ENCODE measurements at regions not wholly inside any gene's neighbourhood (a gene's known extent, or its start where the extent isn't known, plus 50 kb on each side); places are given as distances from the start of the nearest gene placed in this dataset.

GRCh38 chr10:44755481-44755880, 155.7 kb upstream of the TMEM72 start:
- Histone ChIP-seq H3K27ac (ENCODE audit: low read depth in 1 of 2, low read length in 2 of 2) (no peak overlapping the region), H3K4me3 (ENCODE audit: low read length in 2 of 2) (no peak overlapping the region), H3K4me1 (ENCODE audit: control insufficient read depth in 1 of 2, insufficient read depth in 2 of 2, low read length in 2 of 2) (peaks cover 1 to 4% of the 10 kb centered on the region in 2 donors), H3K36me3 (ENCODE audit: control insufficient read depth in 1 of 2, insufficient read depth in 2 of 2, low read length in 1 of 2) (no peaks in the 10 kb centered on the region), H3K9me3 (ENCODE audit: control insufficient read depth, low read length) (no peaks in the 10 kb centered on the region), H3K27me3 (ENCODE audit: control insufficient read depth in 1 of 2, insufficient read depth in 2 of 2, low read length in 1 of 2) (no peaks in the 10 kb centered on the region)
- ATAC-seq (ENCODE audit: low FRiP score) (no peak), DNase-seq (no peak)
- intact Hi-C loops (cut with DNase I) = no loop called here
- 37 to 42% methylated on average over 4 of the region's 4 CpGs for WGBS, 2 donors

GRCh38 chr10:44756216-44756615, 154.9 kb upstream of the TMEM72 start:
- no peak for ATAC-seq (ENCODE audit: low FRiP score)
- Histone ChIP-seq H3K4me3 (ENCODE audit: low read length in 2 of 2) (no peak overlapping the region), H3K27ac (ENCODE audit: low read depth in 1 of 2, low read length in 2 of 2) (no peak overlapping the region), H3K4me1 (ENCODE audit: control insufficient read depth in 1 of 2, insufficient read depth in 2 of 2, low read length in 2 of 2) (peaks cover 1 to 4% of the 10 kb centered on the region in 2 donors), H3K27me3 (ENCODE audit: control insufficient read depth in 1 of 2, insufficient read depth in 2 of 2, low read length in 1 of 2) (no peaks in the 10 kb centered on the region), H3K9me3 (ENCODE audit: control insufficient read depth, low read length) (no peaks in the 10 kb centered on the region), H3K36me3 (ENCODE audit: control insufficient read depth in 1 of 2, insufficient read depth in 2 of 2, low read length in 1 of 2) (no peaks in the 10 kb centered on the region)
- WGBS, 2 donors = 9 to 15% methylated on average over 6 of the region's 6 CpGs
- peak in 1 of 2 donors; percentile 58 for DNase-seq
- intact Hi-C loops (cut with DNase I) = no loop called here

GRCh38 chr10:44757551-44758205, 153.5 kb upstream of the TMEM72 start:
- DNase-seq = no peak
- 92 to 93% methylated on average over 5 of the region's 5 CpGs for WGBS, 2 donors

DNA sequence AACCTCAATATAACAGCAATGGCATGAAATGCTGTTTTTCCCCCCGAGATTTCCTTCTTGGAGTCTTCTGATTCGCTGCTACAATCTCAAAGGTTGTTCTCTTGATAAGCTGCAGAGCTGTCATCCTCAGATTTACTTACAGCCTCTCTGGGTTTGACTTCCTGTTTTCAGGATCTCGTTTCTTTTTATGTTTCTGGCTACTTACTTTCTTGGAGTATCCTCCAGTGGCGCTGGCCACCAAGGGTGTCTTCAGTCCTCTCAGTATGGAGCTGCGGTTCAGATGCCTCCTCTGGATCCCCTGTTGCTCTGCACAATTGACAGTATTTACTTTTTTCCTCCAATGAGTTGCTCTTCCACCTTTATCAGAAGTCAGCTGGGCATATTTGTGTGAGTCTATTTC, 152.0 kb upstream of the TMEM72 start:
- intact Hi-C loops (cut with DNase I) = no loop called here
- Histone ChIP-seq H3K4me1 (ENCODE audit: control insufficient read depth in 1 of 2, insufficient read depth in 2 of 2, low read length in 2 of 2) (no peaks in the 10 kb centered on the region), H3K9me3 (ENCODE audit: control insufficient read depth, low read length) (no peaks in the 10 kb centered on the region), H3K36me3 (ENCODE audit: control insufficient read depth in 1 of 2, insufficient read depth in 2 of 2, low read length in 1 of 2) (no peaks in the 10 kb centered on the region), H3K27ac (ENCODE audit: low read depth in 1 of 2, low read length in 2 of 2) (no peak overlapping the region), H3K4me3 (ENCODE audit: low read length in 2 of 2) (no peak overlapping the region), H3K27me3 (ENCODE audit: control insufficient read depth in 1 of 2, insufficient read depth in 2 of 2, low read length in 1 of 2) (no peaks in the 10 kb centered on the region)
- DNase-seq (no peak), ATAC-seq (ENCODE audit: low FRiP score) (no peak)
- 82 to 84% methylated on average over 5 of the region's 5 CpGs for WGBS, 2 donors

More at GRCh38 chr10:44757551-44758205, 153.5 kb upstream of the TMEM72 start:
- H3K27ac ChIP-seq (ENCODE audit: low read depth in 1 of 2, low read length in 2 of 2) = no peak overlapping the region
- H3K27me3 ChIP-seq (ENCODE audit: control insufficient read depth in 1 of 2, insufficient read depth in 2 of 2, low read length in 1 of 2) = no peaks in the 10 kb centered on the region
- H3K9me3 ChIP-seq (ENCODE audit: control insufficient read depth, low read length) = no peaks in the 10 kb centered on the region
- intact Hi-C loops (cut with DNase I) = no loop called here
- ATAC-seq (ENCODE audit: low FRiP score) = no peak
- peaks cover 0 to 4% of the 10 kb centered on the region in 2 donors for H3K4me1 ChIP-seq (ENCODE audit: control insufficient read depth in 1 of 2, insufficient read depth in 2 of 2, low read length in 2 of 2)
- no peak overlapping the region for H3K4me3 ChIP-seq (ENCODE audit: low read length in 2 of 2)
- H3K36me3 ChIP-seq (ENCODE audit: control insufficient read depth in 1 of 2, insufficient read depth in 2 of 2, low read length in 1 of 2) = no peaks in the 10 kb centered on the region

DNA sequence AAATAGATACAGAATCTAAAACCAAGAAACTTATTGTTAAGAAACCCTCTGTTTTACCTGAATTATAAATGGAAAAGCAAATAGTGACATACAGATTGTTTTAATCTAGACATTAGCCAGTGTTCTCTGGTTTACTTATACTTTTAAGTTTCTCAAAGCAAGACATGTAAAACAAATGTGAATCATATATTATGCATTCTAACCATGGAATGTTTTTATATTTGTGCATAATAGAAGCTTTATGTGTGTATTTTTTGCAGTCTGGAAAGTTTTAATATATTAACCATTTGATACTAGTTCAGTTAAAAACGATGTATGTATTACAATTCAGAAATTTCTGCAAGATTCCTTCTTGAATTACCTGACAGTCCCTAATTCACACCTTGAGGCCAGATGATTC, 150.6 kb upstream of the TMEM72 start:
- H3K36me3 ChIP-seq (ENCODE audit: control insufficient read depth in 1 of 2, insufficient read depth in 2 of 2, low read length in 1 of 2) = no peaks in the 10 kb centered on the region
- intact Hi-C loops (cut with DNase I) = no loop called here
- no peak for DNase-seq
- H3K9me3 ChIP-seq (ENCODE audit: control insufficient read depth, low read length) = no peaks in the 10 kb centered on the region
- H3K27me3 ChIP-seq (ENCODE audit: control insufficient read depth in 1 of 2, insufficient read depth in 2 of 2, low read length in 1 of 2) = no peaks in the 10 kb centered on the region
- no peak overlapping the region for H3K27ac ChIP-seq (ENCODE audit: low read depth in 1 of 2, low read length in 2 of 2)
- no peak for ATAC-seq (ENCODE audit: low FRiP score)
- H3K4me3 ChIP-seq (ENCODE audit: low read length in 2 of 2) = no peak overlapping the region
- WGBS, 2 donors = 11 to 15% methylated on average over 1 of the region's 1 CpG
- H3K4me1 ChIP-seq (ENCODE audit: control insufficient read depth in 1 of 2, insufficient read depth in 2 of 2, low read length in 2 of 2) = no peaks in the 10 kb centered on the region

GRCh38 chr10:44761076-44761475, 150.1 kb upstream of the TMEM72 start:
- H3K36me3 ChIP-seq (ENCODE audit: control insufficient read depth in 1 of 2, insufficient read depth in 2 of 2, low read length in 1 of 2) = no peaks in the 10 kb centered on the region
- DNase-seq (no peak), ATAC-seq (ENCODE audit: low FRiP score) (no peak)
- H3K4me3 ChIP-seq (ENCODE audit: low read length in 2 of 2) = no peak overlapping the region
- H3K27ac ChIP-seq (ENCODE audit: low read depth in 1 of 2, low read length in 2 of 2) = no peak overlapping the region
- no peaks in the 10 kb centered on the region for H3K9me3 ChIP-seq (ENCODE audit: control insufficient read depth, low read length)
- 17 to 21% methylated on average over 5 of the region's 5 CpGs for WGBS, 2 donors
- H3K27me3 ChIP-seq (ENCODE audit: control insufficient read depth in 1 of 2, insufficient read depth in 2 of 2, low read length in 1 of 2) = no peaks in the 10 kb centered on the region
- no peaks in the 10 kb centered on the region for H3K4me1 ChIP-seq (ENCODE audit: control insufficient read depth in 1 of 2, insufficient read depth in 2 of 2, low read length in 2 of 2)
- intact Hi-C loops (cut with DNase I) = no loop called here

DNA sequence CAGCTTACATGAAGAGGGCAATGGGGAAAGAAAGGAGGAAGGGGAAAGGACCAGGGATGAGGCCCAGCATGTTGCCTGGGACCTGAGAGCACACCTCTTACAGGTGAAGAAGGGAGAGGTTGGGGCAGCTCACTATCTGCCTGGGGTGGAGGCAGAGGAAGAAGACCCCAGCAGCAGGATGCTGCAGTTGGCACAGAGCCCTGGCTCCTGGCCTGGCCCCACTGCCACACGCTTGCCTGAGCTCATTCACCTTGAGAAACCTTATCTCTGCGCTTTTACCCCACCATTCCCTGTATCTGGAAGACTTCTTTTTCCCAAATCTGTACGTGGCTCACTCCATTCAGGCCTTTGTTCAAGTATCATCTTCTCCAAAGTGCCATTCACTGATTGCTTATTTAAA, 147.8 kb upstream of the TMEM72 start:
- no peak overlapping the region for H3K27ac ChIP-seq (ENCODE audit: low read depth in 1 of 2, low read length in 2 of 2)
- WGBS, 2 donors = 94% methylated on average over 3 of the region's 3 CpGs
- intact Hi-C loops (cut with DNase I) = no loop called here
- H3K4me1 ChIP-seq (ENCODE audit: control insufficient read depth in 1 of 2, insufficient read depth in 2 of 2, low read length in 2 of 2) = no peaks in the 10 kb centered on the region
- no peaks in the 10 kb centered on the region for H3K27me3 ChIP-seq (ENCODE audit: control insufficient read depth in 1 of 2, insufficient read depth in 2 of 2, low read length in 1 of 2)
- ATAC-seq (ENCODE audit: low FRiP score) (no peak), DNase-seq (no peak)
- H3K36me3 ChIP-seq (ENCODE audit: control insufficient read depth in 1 of 2, insufficient read depth in 2 of 2, low read length in 1 of 2) = no peaks in the 10 kb centered on the region
- H3K4me3 ChIP-seq (ENCODE audit: low read length in 2 of 2) = no peak overlapping the region
- no peaks in the 10 kb centered on the region for H3K9me3 ChIP-seq (ENCODE audit: control insufficient read depth, low read length)

DNA sequence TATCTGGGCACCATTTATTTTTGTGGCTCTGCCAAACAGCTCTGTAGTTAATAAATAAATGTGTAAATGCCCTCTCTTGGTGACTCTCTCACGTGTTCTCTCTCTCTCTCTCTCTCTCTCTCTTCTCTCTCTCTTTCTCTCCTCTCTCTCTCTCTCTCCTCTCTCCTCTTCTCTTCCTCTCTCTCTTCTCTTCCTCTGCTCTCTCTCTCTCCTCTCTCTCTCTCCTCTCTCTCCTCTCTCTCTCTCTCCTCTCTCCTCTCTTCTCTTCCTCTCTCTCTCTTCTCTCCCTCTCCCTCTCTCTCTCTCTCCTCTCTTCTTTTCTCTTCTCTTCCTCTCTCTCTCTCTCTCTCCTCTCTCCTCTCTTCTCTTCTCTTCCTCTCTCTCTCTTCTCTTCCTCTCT, 145.8 kb upstream of the TMEM72 start:
- Histone ChIP-seq H3K27ac (ENCODE audit: low read depth in 1 of 2, low read length in 2 of 2) (no peak overlapping the region), H3K27me3 (ENCODE audit: control insufficient read depth in 1 of 2, insufficient read depth in 2 of 2, low read length in 1 of 2) (no peaks in the 10 kb centered on the region), H3K36me3 (ENCODE audit: control insufficient read depth in 1 of 2, insufficient read depth in 2 of 2, low read length in 1 of 2) (no peaks in the 10 kb centered on the region), H3K9me3 (ENCODE audit: control insufficient read depth, low read length) (no peaks in the 10 kb centered on the region), H3K4me1 (ENCODE audit: control insufficient read depth in 1 of 2, insufficient read depth in 2 of 2, low read length in 2 of 2) (no peaks in the 10 kb centered on the region), H3K4me3 (ENCODE audit: low read length in 2 of 2) (no peak overlapping the region)
- ATAC-seq (ENCODE audit: low FRiP score) (no peak), DNase-seq (no peak)
- intact Hi-C loops (cut with DNase I) = no loop called here
- 76 to 79% methylated on average over 1 of the region's 1 CpG for WGBS, 2 donors

GRCh38 chr10:44766631-44767030, 144.5 kb upstream of the TMEM72 start:
- Histone ChIP-seq H3K9me3 (ENCODE audit: control insufficient read depth, low read length) (no peaks in the 10 kb centered on the region), H3K4me3 (ENCODE audit: low read length in 2 of 2) (no peak overlapping the region), H3K27ac (ENCODE audit: low read depth in 1 of 2, low read length in 2 of 2) (no peak overlapping the region), H3K36me3 (ENCODE audit: control insufficient read depth in 1 of 2, insufficient read depth in 2 of 2, low read length in 1 of 2) (no peaks in the 10 kb centered on the region), H3K4me1 (ENCODE audit: control insufficient read depth in 1 of 2, insufficient read depth in 2 of 2, low read length in 2 of 2) (no peaks in the 10 kb centered on the region), H3K27me3 (ENCODE audit: control insufficient read depth in 1 of 2, insufficient read depth in 2 of 2, low read length in 1 of 2) (no peaks in the 10 kb centered on the region)
- no peak for DNase-seq
- no peak for ATAC-seq (ENCODE audit: low FRiP score)
- intact Hi-C loops (cut with DNase I) = no loop called here
- whole genome bisulfite sequencing, 2 donors = 94 to 95% methylated on average over 5 of the region's 5 CpGs
